HepG2 (cell line): ENCODE measurements at regions not wholly inside any gene's neighbourhood (a gene's known extent, or its start where the extent isn't known, plus 50 kb on each side); places are given as distances from the start of the nearest gene placed in this dataset.
A peak's percentile ranks its signal among the peaks of the same experiment; 100 is the strongest.

ENCODE experiments used
- ATAC-seq: fragments of 200-7000 bp; cut with Tn5 transposase; 3 replicates; pipeline ENCODE4 v1.9.1; 2020; ENCODE audit warnings: mild to moderate bottlenecking, moderate library complexity
- BruUV-seq: library from RNA; stranded (reverse); fragments of 400-500 nt; replicated peaks from 2 replicates; lab custom pipeline; 2021; lab: Mats Ljungman, UMichigan
- CTCF ChIA-PET: fragments of 300-600 bp; formaldehyde crosslinking; extraction: SDS; loops from one replicate; lab custom pipeline; 2021; ENCODE audit warnings: low total read pairs, inconsistent platforms, low intra/inter-chr PET ratio; lab: Yijun Ruan, JAX
- POLR2A ChIA-PET: fragments of 350-600 bp; sonication (Branson Sonifier 250); formaldehyde crosslinking; loops from one replicate; lab custom pipeline; 2020; ENCODE audit warnings: antibody characterized with exemption, inconsistent platforms; lab: Yijun Ruan, JAX
- DNase-seq: peaks from one replicate; pipeline ENCODE4 v3.0.0-alpha.2; 2015; ENCODE audit warnings: low spot score
- FAIRE-seq: peaks from 3 replicates; lab custom pipeline; 2011; peaks lifted over from hg19 to GRCh38; lab: Jason Lieb, UNC
- H2AFZ ChIP-seq: one replicate; pipeline ENCODE4 v1.6.1; 2011; ENCODE audit warnings: low read length, inconsistent platforms
- H3K27ac ChIP-seq: fragments of 300-600 bp; 3 replicates; pipeline ENCODE4 v1.8.0; 2011; ENCODE audit warnings: mixed run types, mild to moderate bottlenecking, mixed read lengths, low read length, inconsistent platforms; ENCODE audit not compliant: insufficient read depth; ENCODE audit errors: extremely low read length
- H3K27me3 ChIP-seq, 2 experiments: fragments of 200-600 bp in 1 of 2; 2 replicates in 1 of 2; 3 replicates in 1 of 2; pipeline versions ENCODE4 v1.6.0 to v1.8.0; 2011; ENCODE audit warnings: low read length in 2 of 2, mild to moderate bottlenecking in 2 of 2, moderate library complexity in 2 of 2, inconsistent platforms in 1 of 2; ENCODE audit not compliant: insufficient read depth in 2 of 2, control insufficient read depth in 1 of 2
- H3K36me3 ChIP-seq, 2 experiments: fragments of 200-600 bp in 1 of 2; replicated peaks in 1 of 2; 2 replicates in 1 of 2; 3 replicates in 1 of 2; pipeline versions ENCODE4 v1.5.1 to v1.8.0; 2011; ENCODE audit warnings: low read length in 2 of 2, inconsistent platforms in 1 of 2; ENCODE audit not compliant: insufficient read depth in 2 of 2, control insufficient read depth in 1 of 2
- H3K4me1 ChIP-seq: 2 replicates; pipeline ENCODE4 v1.5.1; 2012; ENCODE audit warnings: low read length, inconsistent platforms; ENCODE audit not compliant: insufficient read depth
- H3K4me2 ChIP-seq: 2 replicates; pipeline ENCODE4 v1.6.0; 2011; ENCODE audit warnings: low read depth, low read length, inconsistent platforms
- H3K4me3 ChIP-seq, 3 experiments: fragments of 200-600 bp in 1 of 3; sonication (generic), shearing (Covaris generic) in 1 of 3; replicated peaks in 1 of 3; 2 replicates each; pipeline ENCODE4 v1.5.1; 2011 to 2016; ENCODE audit warnings: low read length in 3 of 3, inconsistent platforms in 2 of 3, low read depth in 2 of 3, mild to moderate bottlenecking in 2 of 3, control low read depth in 1 of 3, mixed read lengths in 1 of 3; ENCODE audit not compliant: insufficient read depth in 1 of 3
- H3K79me2 ChIP-seq: one replicate; pipeline ENCODE4 v1.6.1; 2011; ENCODE audit warnings: low read length, inconsistent platforms; ENCODE audit not compliant: insufficient read depth
- H3K9ac ChIP-seq: 2 replicates; pipeline ENCODE4 v1.6.0; 2011; ENCODE audit warnings: mild to moderate bottlenecking, low read depth, low read length, inconsistent platforms; ENCODE audit not compliant: insufficient read depth
- H3K9me3 ChIP-seq: 2 replicates; pipeline ENCODE4 v1.5.1; 2012; ENCODE audit warnings: mild to moderate bottlenecking, low read length
- H4K20me1 ChIP-seq: 2 replicates; pipeline ENCODE4 v1.6.0; 2011; ENCODE audit warnings: inconsistent platforms, mild to moderate bottlenecking, low read length, moderate library complexity; ENCODE audit not compliant: insufficient read depth
- MTA3 ChIP-seq: sonication (generic); formaldehyde crosslinking; IDR thresholded peaks from 2 replicates; pipeline ENCODE4 v1.4.0; 2020; ENCODE audit warnings: missing genetic modification reagents
- MXD4 ChIP-seq: IDR thresholded peaks from 2 replicates; pipeline ENCODE4 v1.6.1; 2016; ENCODE audit warnings: mild to moderate bottlenecking, missing biosample characterization, missing genetic modification reagents
- NFE2L1 ChIP-seq: sonication (generic); formaldehyde crosslinking; IDR thresholded peaks from 2 replicates; pipeline ENCODE4 v1.4.0; 2020; ENCODE audit warnings: missing genetic modification reagents, mild to moderate bottlenecking, borderline replicate concordance
- POLR2A ChIP-seq, 2 experiments: IDR thresholded peaks; 2 replicates each; pipeline ENCODE4 v1.6.1; 2011; ENCODE audit warnings: low read depth in 2 of 2, low read length in 2 of 2, mild to moderate bottlenecking in 1 of 2, moderate library complexity in 1 of 2; ENCODE audit not compliant: insufficient read depth in 1 of 2
- POLR2AphosphoS5 ChIP-seq: IDR thresholded peaks from 2 replicates; pipeline ENCODE4 v1.6.1; 2012; ENCODE audit warnings: low read depth, low read length
- RAD21 ChIP-seq: fragments of 450-650 bp; formaldehyde crosslinking; IDR thresholded peaks from 2 replicates; pipeline ENCODE4 v1.5.0; 2020; ENCODE audit warnings: mild to moderate bottlenecking
- TBX2 ChIP-seq: sonication (generic); formaldehyde crosslinking; IDR thresholded peaks from 2 replicates; pipeline ENCODE4 v1.5.0; 2020; ENCODE audit warnings: missing genetic modification reagents, mild to moderate bottlenecking, borderline replicate concordance
- THAP7 ChIP-seq: sonication (generic); formaldehyde crosslinking; IDR thresholded peaks from 2 replicates; pipeline ENCODE4 v1.8.1; 2023; ENCODE audit warnings: mild to moderate bottlenecking, missing genetic modification reagents
- WIZ ChIP-seq: sonication (generic); formaldehyde crosslinking; IDR thresholded peaks from 2 replicates; pipeline ENCODE4 v1.5.1; 2020; ENCODE audit warnings: mild to moderate bottlenecking, missing genetic modification reagents
- ZBTB20 ChIP-seq: sonication (generic); formaldehyde crosslinking; IDR thresholded peaks from 2 replicates; pipeline ENCODE4 v1.8.1; 2023; ENCODE audit warnings: missing genetic modification reagents, low read depth, mild to moderate bottlenecking, borderline replicate concordance
- ZNF44 ChIP-seq: sonication (generic); formaldehyde crosslinking; IDR thresholded peaks from 2 replicates; pipeline ENCODE4 v1.5.1; 2020; ENCODE audit warnings: mild to moderate bottlenecking, missing genetic modification reagents
- ZNF441 ChIP-seq: sonication (generic); formaldehyde crosslinking; IDR thresholded peaks from 2 replicates; pipeline ENCODE4 v1.7.0; 2021; ENCODE audit warnings: missing genetic modification reagents, borderline replicate concordance
- ZNF503 ChIP-seq: sonication (generic); formaldehyde crosslinking; IDR thresholded peaks from 2 replicates; pipeline ENCODE4 v1.4.0; 2020; ENCODE audit warnings: missing genetic modification reagents
- ZNF773 ChIP-seq: sonication (generic); formaldehyde crosslinking; IDR thresholded peaks from 2 replicates; pipeline ENCODE4 v1.4.0; 2020; ENCODE audit warnings: missing genetic modification reagents, borderline replicate concordance
- ZSCAN21 ChIP-seq: sonication (generic); formaldehyde crosslinking; IDR thresholded peaks from 2 replicates; pipeline ENCODE4 v1.8.0; 2022; ENCODE audit warnings: mild to moderate bottlenecking, missing genetic modification reagents, moderate library complexity, borderline replicate concordance
- WGBS: methylation state at CpG from one replicate; pipeline ENCODE4 v1.1.6; 2017; ENCODE audit warnings: low lambda C conversion rate; 5-methylcytosine and 5-hydroxymethylcytosine counted together
- in situ Hi-C: cut with HindIII; loops from 2 replicates; pipeline ENCODE4 v1.10.0; 2017; ENCODE audit warnings: low pct_unique_long_range_greater_than_20kb; ENCODE audit not compliant: extremely low pct_ligation_motif_present
- intact Hi-C: fragments of 100-400 bp; cut with micrococcal nuclease; formaldehyde crosslinking; loops from one replicate; pipeline ENCODE4 v1.10.0; 2022; ENCODE audit not compliant: unreplicated experiment
- TF ChIP-seq, protein P1 (sequence below): sonication (generic); formaldehyde crosslinking; conservative IDR thresholded peaks from 2 replicates; pipeline ENCODE4 v1.4.0; 2020; ENCODE audit warnings: mild to moderate bottlenecking, missing genetic modification reagents, moderate library complexity
- TF ChIP-seq, protein P2 (sequence below): IDR thresholded peaks from 2 replicates; pipeline ENCODE4 v1.6.1; 2016; ENCODE audit warnings: missing compliant biosample characterization, missing genetic modification reagents, borderline replicate concordance

DNA sequence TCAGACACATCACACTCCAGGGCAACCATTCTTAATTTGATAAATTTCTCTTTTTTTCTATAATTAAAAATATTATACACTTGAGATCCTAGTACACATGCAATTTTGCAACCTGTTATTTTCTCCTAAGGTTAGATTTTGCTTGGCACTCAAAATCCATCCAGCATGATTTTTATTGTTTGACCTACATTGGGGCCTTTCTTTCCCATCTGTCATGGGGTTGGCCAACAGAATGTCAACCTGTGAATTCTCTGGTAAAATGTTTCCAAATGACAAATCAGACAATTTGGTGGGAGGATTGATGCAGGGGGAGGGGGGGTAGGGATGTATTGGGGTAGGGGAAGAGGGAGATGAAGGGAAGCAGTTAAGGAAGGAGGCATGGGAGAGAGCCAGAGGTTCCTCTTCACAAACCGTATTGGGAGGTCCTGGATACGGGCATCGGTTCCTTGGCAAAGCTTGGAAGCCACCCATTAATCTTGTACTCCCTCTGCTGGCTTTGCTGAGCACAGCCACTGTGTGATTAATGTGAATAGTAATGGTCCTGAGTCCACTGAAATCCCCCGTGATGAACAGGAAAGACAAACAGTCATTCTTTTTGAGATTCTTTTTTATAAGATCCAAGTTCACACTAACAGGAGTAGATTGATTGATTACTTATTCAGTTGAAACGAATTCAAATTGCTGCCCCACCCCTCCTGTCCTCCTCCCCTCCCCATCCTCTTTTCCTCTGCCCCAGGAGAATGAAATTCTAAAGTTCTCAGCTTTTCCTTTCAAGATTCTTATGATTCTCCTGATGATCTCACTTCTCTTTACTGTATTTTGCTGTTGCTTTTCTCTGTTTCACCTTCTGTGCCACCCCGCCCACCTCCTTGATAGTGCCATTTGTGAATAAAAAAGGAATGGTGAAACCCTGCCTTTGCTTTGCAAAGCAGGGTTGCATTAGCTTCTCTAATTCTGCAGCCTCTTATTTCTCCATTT is 82.2 kb upstream of the SLC25A26 start:
- DNase-seq = peak; percentile 65
- Histone ChIP-seq H3K79me2 (no peaks in the 10 kb centered on the region), H3K9ac (no peak overlapping the region), H2AFZ (no peak overlapping the region), H3K36me3 (no peaks in the 10 kb centered on the region), H3K4me1 (no peaks in the 10 kb centered on the region), H3K4me3 (no peak overlapping the region), H3K4me2 (no peak overlapping the region), H4K20me1 (no peaks in the 10 kb centered on the region), H3K27me3 (peaks cover 0 to under 1% of the 10 kb centered on the region in 2 experiments; a peak in 1 of 5 replicates), H3K9me3 (no peaks in the 10 kb centered on the region), H3K27ac (no peak overlapping the region)
- 17% methylated on average over 6 of the region's 6 CpGs for WGBS
- ATAC-seq = peak; percentile 93
- peak; percentile 85 for FAIRE-seq
- in situ Hi-C loops (no loop called here), intact Hi-C loops (loop anchor here (1.0 to 5.0 kb wide), 5 partner anchors 100 to 353 kb away; partner anchors contain the start of gene MAGI1)
- no TSS peak for BruUV-seq
- POLR2A ChIA-PET = no interaction called here
- CTCF ChIA-PET = interaction anchor here (0.7 to 2.3 kb wide), 2 partner anchors 164 to 353 kb away, joined by 3 to 22 read pairs; no protein-coding TSS in a partner anchor
- no peak for TF ChIP-seq POLR2AphosphoS5
- TF ChIP-seq ZNF773 = no peak
- no peak for TF ChIP-seq WIZ
- TF ChIP-seq THAP7 (CRISPR knock-in tag) = no peak
- no peak for TF ChIP-seq TBX2 (CRISPR knock-in tag)
- TF ChIP-seq POLR2A (IDR thresholded peaks at IDR 0.05; ENCODE audit: insufficient read depth in 1 of 2, low read depth in 2 of 2, low read length in 2 of 2) = no peak
- TF ChIP-seq ZNF503 (CRISPR knock-in tag) = no peak
- TF ChIP-seq MTA3 (CRISPR knock-in tag) = no peak
- TF ChIP-seq, protein P1, sequence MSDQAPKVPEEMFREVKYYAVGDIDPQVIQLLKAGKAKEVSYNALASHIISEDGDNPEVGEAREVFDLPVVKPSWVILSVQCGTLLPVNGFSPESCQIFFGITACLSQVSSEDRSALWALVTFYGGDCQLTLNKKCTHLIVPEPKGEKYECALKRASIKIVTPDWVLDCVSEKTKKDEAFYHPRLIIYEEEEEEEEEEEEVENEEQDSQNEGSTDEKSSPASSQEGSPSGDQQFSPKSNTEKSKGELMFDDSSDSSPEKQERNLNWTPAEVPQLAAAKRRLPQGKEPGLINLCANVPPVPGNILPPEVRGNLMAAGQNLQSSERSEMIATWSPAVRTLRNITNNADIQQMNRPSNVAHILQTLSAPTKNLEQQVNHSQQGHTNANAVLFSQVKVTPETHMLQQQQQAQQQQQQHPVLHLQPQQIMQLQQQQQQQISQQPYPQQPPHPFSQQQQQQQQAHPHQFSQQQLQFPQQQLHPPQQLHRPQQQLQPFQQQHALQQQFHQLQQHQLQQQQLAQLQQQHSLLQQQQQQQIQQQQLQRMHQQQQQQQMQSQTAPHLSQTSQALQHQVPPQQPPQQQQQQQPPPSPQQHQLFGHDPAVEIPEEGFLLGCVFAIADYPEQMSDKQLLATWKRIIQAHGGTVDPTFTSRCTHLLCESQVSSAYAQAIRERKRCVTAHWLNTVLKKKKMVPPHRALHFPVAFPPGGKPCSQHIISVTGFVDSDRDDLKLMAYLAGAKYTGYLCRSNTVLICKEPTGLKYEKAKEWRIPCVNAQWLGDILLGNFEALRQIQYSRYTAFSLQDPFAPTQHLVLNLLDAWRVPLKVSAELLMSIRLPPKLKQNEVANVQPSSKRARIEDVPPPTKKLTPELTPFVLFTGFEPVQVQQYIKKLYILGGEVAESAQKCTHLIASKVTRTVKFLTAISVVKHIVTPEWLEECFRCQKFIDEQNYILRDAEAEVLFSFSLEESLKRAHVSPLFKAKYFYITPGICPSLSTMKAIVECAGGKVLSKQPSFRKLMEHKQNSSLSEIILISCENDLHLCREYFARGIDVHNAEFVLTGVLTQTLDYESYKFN = no peak
- no peak for TF ChIP-seq NFE2L1 (CRISPR knock-in tag)
- no peak for TF ChIP-seq ZNF441 (CRISPR knock-in tag)
- TF ChIP-seq, protein P2, sequence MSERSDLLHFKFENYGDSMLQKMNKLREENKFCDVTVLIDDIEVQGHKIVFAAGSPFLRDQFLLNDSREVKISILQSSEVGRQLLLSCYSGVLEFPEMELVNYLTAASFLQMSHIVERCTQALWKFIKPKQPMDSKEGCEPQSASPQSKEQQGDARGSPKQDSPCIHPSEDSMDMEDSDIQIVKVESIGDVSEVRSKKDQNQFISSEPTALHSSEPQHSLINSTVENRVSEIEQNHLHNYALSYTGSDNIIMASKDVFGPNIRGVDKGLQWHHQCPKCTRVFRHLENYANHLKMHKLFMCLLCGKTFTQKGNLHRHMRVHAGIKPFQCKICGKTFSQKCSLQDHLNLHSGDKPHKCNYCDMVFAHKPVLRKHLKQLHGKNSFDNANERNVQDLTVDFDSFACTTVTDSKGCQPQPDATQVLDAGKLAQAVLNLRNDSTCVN (CRISPR knock-in tag) = no peak
- peak; percentile 86 for TF ChIP-seq RAD21 (CRISPR knock-in tag)
- TF ChIP-seq ZSCAN21 = no peak
- TF ChIP-seq MXD4 (CRISPR knock-in tag) = no peak
- TF ChIP-seq ZBTB20 = no peak
- no peak for TF ChIP-seq ZNF44 (CRISPR knock-in tag)
